ENCODE measurements at regions not wholly inside any gene's neighbourhood (a gene's known extent, or its start where the extent isn't known, plus 50 kb on each side); places are given as distances from the start of the nearest gene placed in this dataset.

DNA sequence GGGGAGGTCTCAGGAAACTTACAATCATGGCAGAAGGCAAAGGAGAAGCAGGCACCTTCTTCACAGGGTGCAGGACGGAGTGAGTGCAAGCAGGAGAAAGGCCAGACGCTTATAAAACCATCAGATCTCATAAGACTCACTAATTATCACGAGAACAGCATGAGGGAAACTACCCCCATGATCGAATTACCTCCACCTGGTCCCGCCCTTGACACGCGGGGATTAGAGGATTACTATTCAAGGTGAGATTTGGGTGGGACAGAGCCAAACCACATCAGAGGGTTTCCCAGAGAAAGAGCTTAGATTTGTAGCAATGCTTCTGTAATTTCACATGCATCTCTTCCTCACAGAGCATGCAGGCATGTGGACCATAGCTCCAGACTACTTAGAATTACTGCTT is 615.7 kb upstream of the UBE2E2 start:
- no peak for DNase-seq (ENCODE audit: low read depth)

DNA sequence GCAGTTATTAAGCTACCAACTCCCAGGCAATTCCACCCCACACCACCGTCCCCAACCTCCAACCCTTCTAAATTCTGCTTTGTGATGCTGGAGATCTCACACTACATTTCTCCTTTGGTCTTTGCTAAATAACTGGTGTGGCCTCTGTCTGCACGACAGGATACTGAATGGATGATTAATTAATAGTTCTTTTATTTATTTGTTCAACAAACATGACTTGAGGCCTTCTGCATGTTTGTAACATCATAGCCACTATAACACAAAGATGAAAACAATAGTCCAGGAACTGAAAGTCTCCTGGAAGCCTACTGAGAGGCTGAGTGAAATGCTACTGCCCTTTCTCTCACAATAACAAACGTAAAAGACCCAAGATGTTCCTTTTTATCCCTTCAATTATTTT is 609.5 kb upstream of the UBE2E2 start:
- no peak for DNase-seq (ENCODE audit: low read depth)

DNA sequence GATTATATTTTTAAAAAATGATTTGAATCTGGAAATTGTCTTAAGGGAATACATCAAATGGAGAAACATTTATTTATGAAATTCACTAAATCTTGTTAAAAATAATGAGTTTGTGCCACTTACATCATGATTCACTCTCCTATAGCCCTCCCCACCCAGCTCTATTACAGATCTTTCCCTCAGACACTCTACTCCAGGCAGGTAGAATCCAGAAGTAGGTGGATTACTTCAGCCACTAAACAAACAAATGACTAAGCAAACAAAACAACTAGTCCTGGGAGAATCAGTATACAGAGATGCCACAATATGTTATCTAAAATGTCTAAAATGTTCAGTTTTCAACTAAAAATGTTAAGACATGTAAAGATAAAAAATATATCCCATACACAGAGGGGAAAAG is 608.1 kb upstream of the UBE2E2 start:
- no peak for DNase-seq (ENCODE audit: low read depth)

DNA sequence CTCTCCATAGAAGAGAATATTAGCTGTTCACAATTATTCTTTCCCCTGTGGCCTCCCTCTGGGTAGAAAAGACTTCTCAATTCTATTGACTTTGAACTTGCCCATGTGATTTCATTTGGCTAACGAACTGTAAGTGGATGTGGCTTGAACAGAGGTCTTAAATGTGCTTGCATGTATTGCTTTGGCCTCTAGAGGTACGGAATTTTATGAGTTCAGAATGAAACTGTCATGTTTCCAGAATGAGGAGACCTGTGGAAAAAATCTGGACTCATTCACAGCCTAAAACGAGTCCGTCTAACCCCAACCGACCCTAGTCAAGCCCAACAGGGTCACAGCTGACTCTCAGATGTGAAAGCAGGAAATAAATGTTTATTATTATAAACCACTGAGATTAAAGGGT is 596.7 kb upstream of the UBE2E2 start:
- no peak for DNase-seq (ENCODE audit: low read depth)

DNA sequence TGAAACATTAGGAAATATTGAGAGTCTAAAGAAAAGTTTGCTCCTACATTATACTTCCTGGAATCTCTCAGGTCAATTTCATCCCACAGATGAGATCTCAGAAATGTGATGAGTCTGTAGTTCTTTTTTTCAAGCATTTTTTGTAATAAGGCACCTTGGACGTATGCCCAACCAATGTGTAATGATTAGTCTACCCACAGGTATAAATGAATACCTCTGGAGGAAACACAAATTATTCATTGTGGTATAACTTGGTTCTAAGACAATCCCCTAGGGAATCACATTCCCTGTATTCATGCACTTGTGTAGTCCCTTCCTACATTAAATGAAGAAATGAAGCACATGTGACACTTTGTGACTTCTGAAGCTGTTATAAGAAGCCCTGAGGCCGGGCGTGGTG is 596.2 kb upstream of the UBE2E2 start:
- no peak for DNase-seq (ENCODE audit: low read depth)

DNA sequence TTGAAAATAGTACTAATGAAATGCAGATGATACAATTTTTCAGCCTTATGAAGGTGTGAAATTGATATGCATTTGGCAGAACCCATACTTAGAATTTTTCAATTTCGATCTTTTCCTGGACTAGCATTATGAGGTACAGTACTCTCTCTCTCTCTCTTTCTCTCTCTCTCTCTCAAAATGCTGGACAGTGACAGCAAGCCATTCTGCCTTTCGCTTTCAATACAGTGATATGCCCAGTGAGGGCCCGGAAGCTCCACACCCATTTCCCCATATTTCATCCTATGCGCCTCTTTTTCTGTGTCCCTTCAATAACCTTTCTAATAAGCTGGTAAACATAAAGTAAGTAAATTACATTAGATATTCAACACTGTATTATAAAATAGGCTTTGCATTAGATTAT is 595.0 kb upstream of the UBE2E2 start:
- no peak for DNase-seq (ENCODE audit: low read depth)

DNA sequence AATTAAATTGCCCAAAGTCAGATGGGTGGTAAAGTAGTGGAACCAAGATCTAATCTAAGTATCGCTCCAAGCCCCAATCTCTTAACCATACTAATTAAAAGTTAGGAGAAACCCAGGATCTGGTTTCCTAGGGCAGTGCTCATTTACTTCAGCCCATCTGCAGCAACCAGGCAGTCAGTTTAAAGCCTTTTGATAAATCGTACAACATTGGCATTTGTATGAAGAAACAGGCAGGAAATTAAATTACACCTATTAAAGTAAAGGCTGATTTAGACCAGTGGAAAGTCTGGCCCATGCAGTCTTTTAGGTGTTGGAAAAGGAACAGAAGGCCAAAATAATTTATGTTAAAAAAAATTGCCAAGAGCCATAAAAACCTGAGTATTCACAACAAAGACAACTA is 594.4 kb upstream of the UBE2E2 start:
- no peak for DNase-seq (ENCODE audit: low read depth)

DNA sequence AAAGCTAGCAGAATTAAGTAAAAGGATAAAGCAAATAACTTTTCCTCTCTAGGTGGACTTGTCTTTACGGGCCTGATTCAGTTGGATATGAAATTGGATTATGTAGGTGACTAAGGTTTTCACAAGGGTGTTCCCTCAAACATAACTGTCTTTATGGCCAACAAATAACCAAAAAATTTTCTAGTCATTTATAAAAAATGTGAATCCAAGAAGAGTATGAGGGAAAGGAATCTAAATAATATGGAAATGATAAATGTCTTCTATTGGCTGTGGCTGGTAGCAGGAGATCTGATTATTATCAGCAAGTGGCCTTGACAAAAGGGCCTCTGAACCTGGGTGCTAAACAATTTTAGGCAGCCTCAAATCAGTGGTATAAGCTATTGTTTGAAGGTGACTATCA is 594.0 kb upstream of the UBE2E2 start:
- no peak for DNase-seq (ENCODE audit: low read depth)

DNA sequence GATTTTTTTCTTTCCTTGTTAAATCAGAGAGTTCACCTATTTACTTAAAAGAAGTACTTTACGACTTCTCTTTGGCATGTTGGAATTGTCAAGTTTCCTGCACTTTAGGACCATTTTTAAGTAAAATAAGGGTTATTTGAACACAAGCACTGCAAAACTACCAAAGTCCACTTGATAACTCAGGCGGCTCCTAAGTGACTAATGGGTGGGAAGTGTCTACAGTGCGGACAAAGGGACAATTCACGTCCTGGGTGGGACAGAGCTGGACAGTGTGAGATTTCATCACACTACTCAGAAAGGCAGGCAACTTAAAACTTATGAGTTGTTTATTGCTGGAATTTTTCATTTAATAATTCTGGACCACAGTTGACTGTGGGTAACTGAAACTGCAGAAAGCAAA is 590.2 kb upstream of the UBE2E2 start:
- no peak for DNase-seq (ENCODE audit: low read depth)

DNA sequence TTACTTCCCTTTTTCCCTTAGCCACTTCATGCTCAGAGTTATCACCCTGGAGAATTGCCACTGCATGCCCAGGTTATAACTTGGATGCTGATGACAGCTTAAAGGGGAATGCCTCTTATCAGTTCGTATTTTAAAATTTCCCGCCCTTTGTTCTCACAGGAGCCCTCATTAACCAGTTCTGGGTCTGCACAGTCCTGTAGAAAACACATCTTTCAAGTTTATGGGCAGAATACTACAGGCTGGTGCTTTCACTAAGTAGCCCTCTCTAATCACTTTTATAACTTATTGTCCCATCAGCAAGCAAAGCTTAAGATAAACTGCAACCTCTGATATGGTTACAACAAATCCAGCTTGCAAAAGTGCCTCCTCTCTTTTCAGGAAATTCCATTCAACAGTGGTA is 587.3 kb upstream of the UBE2E2 start:
- no peak for DNase-seq (ENCODE audit: low read depth)

DNA sequence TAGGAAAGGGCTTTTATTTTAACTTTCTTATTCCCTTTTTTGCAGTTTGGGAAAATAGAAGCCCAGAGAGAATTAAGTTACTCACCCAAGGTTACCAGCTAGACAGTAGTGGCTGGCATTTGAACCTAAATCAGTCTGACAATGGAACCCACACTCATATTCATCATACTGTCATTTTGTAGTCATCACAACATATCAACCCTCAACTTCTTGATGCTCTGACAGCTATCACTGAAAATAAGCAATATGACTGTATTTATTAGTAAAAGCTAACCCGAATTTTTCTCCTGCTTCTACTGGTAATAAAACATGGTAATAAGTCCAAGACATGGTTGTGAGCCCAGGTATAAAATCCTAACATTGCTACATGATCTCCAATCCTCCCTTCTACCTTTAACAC is 585.8 kb upstream of the UBE2E2 start:
- no peak for DNase-seq (ENCODE audit: low read depth)

DNA sequence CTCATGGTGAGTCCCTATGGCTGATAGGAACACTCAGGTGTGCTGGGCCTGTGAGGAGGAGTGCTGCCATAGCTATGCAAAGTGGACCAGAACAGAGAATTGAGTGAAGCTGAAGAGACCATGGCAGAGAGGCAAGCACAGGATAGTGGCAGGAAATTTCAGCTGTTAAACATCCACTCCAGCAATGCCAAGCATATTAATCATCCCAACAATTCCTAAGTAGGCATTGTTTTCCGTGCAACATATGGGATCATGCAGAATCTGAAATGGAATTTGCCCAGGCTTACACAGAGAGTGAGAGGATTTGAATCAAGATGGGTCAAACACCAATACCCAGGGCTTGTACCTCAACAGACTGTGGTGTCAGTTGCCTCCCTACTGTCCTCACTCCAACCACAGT is 582.6 kb upstream of the UBE2E2 start:
- no peak for DNase-seq (ENCODE audit: low read depth)

DNA sequence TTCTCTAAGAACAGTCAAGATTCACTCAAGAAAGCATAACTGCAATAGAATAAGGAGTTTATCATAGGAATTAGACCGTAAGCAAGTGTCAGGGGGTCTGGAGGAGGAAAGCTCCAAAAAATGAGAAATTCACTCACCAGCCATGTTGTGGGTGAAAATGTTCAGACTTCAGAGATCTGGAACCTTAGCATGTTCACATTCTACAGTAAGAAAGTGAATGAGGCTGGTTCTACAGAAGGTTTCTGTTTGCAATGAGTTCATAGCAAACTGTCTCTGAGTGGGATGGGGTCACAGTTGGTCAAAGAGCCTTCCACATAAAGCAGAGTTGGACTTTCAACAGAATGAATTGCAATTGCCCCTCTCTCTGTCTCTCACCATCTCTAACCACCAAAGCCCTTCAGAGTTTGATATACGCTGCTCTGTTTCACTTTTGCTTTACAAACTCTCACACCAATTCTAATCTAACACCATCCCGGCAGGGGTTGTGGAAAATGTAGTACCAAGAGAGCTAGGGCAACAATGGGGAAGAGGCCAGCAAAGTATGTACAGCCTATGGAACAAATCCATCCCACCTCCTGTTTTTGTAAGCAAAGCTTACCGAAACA is 581.8 kb upstream of the UBE2E2 start:
- no peak for DNase-seq (ENCODE audit: low read depth)

DNA sequence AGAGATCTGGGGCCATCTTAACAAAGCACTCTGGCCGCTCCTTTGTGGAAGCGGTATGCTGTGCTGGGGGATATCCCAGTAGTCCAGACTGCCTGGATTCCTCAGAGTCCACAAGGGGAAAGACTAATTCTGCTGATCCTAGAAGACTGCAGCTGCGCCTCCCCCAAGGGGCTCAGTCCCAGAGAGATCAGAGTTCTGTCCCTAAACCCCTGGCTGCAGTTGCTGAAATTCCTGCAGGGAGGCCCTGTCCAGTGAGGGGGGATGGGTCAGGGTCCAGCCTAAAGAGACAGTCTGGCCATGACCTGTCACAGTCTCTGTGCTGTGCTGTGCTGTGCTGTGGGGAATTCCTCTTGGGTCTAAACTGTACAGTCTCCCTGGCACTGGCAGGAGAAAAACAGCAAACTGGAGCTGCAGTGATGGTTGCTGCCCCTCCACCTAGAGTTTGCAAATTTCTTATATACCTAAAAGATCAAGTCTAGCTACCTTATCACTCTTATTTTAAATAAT is 575.1 kb upstream of the UBE2E2 start:
- DNase-seq (ENCODE audit: low read depth), result no peak

DNA sequence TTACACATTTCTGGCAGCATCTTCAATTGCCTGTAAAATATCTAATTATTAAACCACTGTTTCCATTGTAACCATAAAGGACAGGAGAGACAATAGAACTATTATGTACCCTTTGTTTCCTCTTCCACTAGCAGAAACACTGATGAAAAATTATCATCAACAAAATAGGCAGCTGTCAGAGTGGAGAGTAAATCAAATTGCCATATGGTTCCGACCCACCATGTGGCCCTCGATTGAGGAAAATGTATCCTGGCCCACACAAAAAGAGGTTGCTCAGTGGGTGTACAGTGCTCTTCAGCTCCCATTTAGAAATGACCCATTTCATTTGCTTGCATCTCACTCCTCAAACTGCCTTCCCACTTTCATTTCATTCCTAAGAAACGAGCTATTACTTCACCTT is 570.6 kb upstream of the UBE2E2 start:
- DNase-seq (ENCODE audit: low read depth), result no peak

DNA sequence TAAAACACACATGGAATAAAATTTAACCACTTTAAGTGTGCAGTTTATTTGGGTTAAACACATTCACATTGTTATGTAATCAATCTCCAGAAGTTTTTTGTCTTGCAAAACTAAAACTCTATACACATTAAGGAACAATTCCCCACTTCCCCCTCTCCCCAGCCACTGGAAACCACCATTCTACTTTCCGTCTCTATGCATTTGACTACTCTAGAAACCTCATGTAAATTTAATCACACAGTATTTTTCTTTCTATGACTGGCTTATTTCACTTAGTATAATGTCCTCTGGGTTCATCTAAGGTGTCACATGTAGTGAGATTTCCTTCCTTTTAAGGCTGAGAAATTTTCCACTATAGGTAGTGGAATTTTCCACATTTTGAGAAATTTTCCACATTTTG is 568.7 kb upstream of the UBE2E2 start:
- DNase-seq (ENCODE audit: low read depth), result no peak

DNA sequence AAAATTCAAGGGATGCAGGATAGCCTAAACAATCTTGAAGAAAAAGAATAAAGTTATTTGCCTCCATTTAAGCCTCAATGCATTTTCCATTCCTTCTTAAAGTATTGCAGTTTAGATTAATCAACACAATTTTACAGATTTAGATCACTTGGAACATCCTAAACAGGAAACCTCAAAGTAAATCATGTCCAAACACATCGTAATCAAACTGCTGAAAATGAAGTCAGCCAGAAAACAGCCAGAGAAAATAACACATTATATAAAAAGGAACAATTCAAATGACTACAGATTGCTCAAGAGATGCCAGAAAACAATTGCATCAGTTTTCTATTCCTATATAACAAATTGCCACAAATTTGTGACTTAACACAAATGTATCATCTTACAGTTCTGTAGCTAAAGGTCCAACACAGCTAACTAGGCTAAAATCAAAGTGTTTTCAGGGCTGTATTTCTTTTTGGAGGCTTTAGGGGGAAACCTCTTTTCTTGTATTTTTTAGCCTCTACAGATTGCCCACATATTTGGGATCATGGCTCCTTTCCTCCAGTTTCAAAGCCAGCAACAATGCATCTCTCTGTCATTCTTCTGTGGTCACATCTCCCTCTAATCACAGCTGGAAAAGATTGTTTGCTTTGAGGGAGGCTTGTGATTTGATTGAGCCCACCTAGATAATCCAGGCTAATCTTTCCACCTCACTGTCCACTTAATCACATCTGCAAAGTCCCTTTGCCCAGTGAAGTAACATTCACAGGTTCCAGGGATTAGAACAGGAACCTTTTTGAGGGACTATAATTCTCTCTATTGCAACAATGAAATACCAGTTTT is 543.3 kb upstream of the UBE2E2 start:
- DNase-seq (ENCODE audit: low read depth), result no peak

DNA sequence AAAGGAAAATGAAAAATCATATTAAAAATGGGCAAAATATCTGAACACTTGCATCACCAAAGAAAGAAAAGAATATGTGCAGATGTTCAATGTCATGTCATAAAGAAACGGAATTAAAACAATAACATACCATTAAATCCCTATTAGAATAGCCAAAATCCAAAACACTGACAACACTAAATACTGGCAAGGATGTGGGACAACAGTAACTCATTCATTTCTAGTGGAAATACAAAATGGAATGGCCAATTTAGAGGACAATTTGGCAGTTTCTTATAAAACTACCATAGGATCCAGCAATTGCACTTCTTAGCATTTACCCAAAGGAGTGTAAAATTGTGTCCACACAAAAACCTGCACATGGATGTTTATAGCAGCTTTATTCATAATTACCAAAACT is 542.5 kb upstream of the UBE2E2 start:
- DNase-seq (ENCODE audit: low read depth), result no peak

DNA sequence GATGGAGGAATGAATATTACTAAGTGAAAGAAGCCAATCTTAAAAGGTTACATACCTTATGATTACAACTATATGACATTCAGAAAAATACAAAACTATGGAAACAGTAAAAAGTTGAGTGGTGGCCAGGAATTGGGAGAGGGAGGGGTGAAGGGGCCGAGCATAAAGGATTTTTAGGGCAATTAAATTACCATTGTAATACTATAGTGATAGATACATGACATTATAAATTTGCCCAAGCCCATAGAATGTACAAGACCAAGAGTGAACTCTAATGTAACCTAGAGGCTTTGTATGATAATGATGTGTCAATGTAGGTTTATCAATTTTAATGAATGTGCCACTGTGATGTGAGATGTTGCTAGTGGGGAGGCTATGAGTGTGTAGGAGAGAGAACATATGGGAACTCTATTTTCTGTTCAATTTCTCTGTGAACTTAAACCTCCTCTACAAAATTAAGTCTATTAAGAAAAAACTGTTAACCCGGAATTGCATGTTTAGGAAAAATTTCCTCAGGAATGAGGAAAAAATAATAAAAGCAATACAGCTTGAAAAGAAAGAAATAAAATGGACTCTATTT is 541.9 kb upstream of the UBE2E2 start:
- DNase-seq (ENCODE audit: low read depth), result no peak

DNA sequence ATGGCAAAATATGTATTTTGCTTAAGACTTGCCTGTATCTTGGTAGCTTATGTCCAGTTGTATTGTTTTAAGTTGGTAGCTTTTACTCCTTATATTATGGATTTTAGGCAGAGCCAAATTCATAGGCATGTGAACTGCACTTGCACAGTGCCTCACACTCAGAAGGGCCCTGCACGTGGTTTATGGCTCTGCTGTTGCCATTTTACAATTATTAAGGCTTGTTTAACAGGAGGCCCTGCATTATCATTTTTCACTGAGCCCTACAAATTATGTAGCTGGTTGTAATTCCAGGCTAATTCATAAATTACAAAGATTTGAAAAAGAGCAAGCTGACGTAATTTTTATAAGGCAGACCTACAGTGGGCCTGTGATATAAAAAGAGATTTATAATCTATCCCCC is 537.6 kb upstream of the UBE2E2 start:
- DNase-seq (ENCODE audit: low read depth), result no peak

DNA sequence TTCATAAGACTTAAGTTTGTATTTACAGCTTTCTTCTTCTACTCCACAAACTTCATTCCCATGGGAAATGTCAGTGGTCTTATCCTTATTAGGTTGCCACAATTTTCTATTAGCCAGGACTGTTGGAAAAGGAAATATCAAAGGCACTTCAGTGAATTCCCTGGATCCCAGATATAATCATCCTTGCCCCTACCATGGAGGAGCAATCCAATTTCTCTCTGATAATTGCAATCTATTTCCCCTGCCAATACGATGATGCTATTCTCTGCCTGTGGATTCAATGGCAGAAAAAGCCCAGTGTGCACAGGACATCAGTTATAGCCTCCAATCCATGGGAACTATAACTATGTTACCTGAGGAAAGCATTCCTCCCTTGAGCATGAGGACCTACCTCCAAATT is 536.4 kb upstream of the UBE2E2 start:
- no peak for DNase-seq (ENCODE audit: low read depth)

DNA sequence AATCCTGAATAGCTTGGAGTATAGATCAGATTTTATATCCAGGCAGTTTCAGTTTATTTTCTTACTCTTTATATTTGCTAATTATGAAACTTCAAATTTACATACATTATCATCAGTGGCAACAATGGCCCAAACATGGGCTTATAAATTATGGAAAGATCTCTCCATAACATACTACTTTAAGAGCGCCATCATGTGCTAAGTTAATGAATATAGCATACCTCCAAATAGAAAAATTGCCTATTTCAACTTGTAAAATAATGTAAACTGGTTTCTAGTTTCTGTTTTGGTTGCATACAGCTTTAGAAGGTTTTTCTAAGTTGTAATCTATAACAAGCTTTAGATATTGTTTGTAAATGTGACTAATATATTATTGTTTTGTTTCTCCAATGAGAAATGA is 531.3 kb upstream of the UBE2E2 start:
- no peak for DNase-seq (ENCODE audit: low read depth)

DNA sequence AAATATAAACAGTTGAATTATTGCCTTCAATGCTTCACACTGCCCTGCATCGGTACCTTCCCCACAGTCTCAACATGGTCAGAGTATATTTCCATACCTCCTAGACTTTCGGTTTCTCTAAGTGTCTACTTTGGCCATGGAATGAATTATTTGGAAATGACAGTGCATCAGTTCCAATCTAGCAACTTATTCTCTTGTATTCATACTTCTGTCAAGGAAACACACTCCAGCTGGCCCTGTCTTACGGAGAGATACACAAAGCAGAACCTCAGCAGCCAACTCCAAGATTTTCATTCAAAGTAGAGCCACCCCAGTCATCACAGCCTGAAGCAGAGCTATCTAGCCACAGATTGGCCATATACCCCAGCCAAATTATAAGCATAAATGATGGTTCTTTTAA is 518.4 kb upstream of the UBE2E2 start:
- no peak for DNase-seq (ENCODE audit: low read depth)

All from LHCN-M2 (cell line).